Activated naive CD8-positive, alpha-beta T cell (primary cell): ENCODE measurements at regions not wholly inside any gene's neighbourhood (a gene's known extent, or its start where the extent isn't known, plus 50 kb on each side); places are given as distances from the start of the nearest gene placed in this dataset.

Experiments
- H3K27ac Mint-ChIP-seq: one replicate; pipeline ENCODE4 v1.8.0; 2021; ENCODE audit warnings: mixed read lengths
- H3K27me3 Mint-ChIP-seq: one replicate; pipeline ENCODE4 v1.8.0; 2021; ENCODE audit warnings: mixed read lengths
- H3K36me3 Mint-ChIP-seq: one replicate; pipeline ENCODE4 v1.8.0; 2021; ENCODE audit warnings: mixed read lengths
- H3K4me1 Mint-ChIP-seq: one replicate; pipeline ENCODE4 v1.8.0; 2021; ENCODE audit warnings: low read depth, mixed read lengths
- H3K4me3 Mint-ChIP-seq: one replicate; pipeline ENCODE4 v1.8.0; 2021; ENCODE audit warnings: mild to moderate bottlenecking, mixed read lengths
- H3K9me3 Mint-ChIP-seq: one replicate; pipeline ENCODE4 v1.8.0; 2021; ENCODE audit warnings: low read depth, mixed read lengths

- Mint-ChIP-seq H3K4me3 (no peak overlapping the region), H3K9me3 (peaks cover 8% of the 10 kb centered on the region), H3K36me3 (no peaks in the 10 kb centered on the region), H3K27ac (no peak overlapping the region), H3K27me3 (no peaks in the 10 kb centered on the region), H3K4me1 (no peaks in the 10 kb centered on the region)
These were observed 250.5 kb upstream of the PDE4D start for GRCh38 chr5:60143942-60144549.

GRCh38 chr5:60141119-60141518 is 247.6 kb upstream of the PDE4D start:
- Mint-ChIP-seq H3K27me3 (no peaks in the 10 kb centered on the region), H3K36me3 (no peaks in the 10 kb centered on the region), H3K9me3 (peaks cover 13% of the 10 kb centered on the region), H3K4me1 (no peaks in the 10 kb centered on the region), H3K27ac (no peak overlapping the region), H3K4me3 (no peak overlapping the region)

- no peaks in the 10 kb centered on the region for H3K4me1 Mint-ChIP-seq
- no peaks in the 10 kb centered on the region for H3K27me3 Mint-ChIP-seq
- H3K4me3 Mint-ChIP-seq, result no peak overlapping the region
- no peaks in the 10 kb centered on the region for H3K36me3 Mint-ChIP-seq
- peaks cover 20% of the 10 kb centered on the region for H3K9me3 Mint-ChIP-seq
- H3K27ac Mint-ChIP-seq, result no peak overlapping the region
These were observed 243.3 kb upstream of the PDE4D start for GRCh38 chr5:60136841-60137240.

GRCh38 chr5:60131504-60131903 is 238.0 kb upstream of the PDE4D start:
- peaks cover 19% of the 10 kb centered on the region for H3K9me3 Mint-ChIP-seq
- H3K4me3 Mint-ChIP-seq, result no peak overlapping the region
- no peak overlapping the region for H3K27ac Mint-ChIP-seq
- H3K4me1 Mint-ChIP-seq, result no peaks in the 10 kb centered on the region
- H3K36me3 Mint-ChIP-seq, result no peaks in the 10 kb centered on the region
- no peaks in the 10 kb centered on the region for H3K27me3 Mint-ChIP-seq

DNA sequence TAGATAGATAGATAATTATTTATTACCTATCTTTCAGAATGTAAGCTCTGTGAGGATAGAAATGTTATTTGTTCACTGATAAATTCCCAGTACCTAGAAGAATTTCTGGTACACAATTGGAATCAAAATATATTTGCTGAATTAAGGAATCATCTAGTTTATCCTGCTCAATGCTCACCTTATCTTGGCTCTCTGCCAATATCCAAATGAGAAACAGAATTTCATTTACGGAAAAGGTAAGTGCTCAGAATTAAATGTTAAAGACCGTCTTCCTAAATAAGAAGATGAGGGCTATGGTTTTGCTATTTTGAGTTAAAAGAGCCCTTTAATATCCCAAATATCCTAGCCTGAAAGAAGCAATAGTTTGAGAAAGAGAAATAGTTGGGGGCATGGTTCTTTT is 232.1 kb upstream of the PDE4D start:
- Mint-ChIP-seq H3K27me3 (no peaks in the 10 kb centered on the region), H3K27ac (no peak overlapping the region), H3K4me1 (no peaks in the 10 kb centered on the region), H3K36me3 (no peaks in the 10 kb centered on the region), H3K9me3 (peaks cover 12% of the 10 kb centered on the region), H3K4me3 (no peak overlapping the region)

DNA sequence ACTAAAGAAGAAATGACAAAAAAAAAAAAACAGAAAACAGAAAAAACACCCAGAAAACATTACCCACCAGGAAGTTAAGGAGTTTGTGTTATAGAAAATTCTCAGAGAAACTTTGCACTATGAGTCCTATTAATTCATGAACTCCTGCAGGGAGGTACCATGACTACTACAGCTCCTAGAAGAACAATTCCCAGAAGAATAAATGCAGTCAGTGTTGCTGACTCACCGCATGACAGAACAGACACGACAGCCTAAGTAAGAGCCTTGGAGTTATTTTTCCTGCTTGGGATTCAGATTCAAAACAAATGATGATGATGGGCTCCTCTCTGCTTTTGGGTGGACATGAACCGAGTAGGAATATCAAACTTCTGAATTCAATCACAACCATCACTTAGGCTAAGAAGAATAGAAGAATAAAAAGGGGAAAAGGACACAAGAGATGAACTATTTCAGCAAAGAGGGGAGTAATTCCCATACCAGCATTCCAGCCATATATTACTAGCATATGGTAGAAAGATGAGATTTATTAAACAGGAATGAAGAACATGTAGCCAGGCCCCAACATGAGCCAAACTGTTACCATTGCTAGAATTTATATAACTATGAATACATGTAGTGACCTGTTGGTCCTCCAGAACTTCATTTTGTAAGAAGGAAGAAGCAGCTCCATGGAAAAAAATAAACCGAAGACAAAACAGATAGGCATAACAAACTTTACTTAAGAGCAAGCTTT is 209.6 kb upstream of the PDE4D start:
- Mint-ChIP-seq H3K36me3 (no peaks in the 10 kb centered on the region), H3K27me3 (no peaks in the 10 kb centered on the region), H3K9me3 (no peaks in the 10 kb centered on the region), H3K4me3 (no peak overlapping the region), H3K4me1 (no peaks in the 10 kb centered on the region), H3K27ac (no peak overlapping the region)

- no peak overlapping the region for H3K4me3 Mint-ChIP-seq
- no peak overlapping the region for H3K27ac Mint-ChIP-seq
- H3K4me1 Mint-ChIP-seq, result no peaks in the 10 kb centered on the region
- H3K36me3 Mint-ChIP-seq, result no peaks in the 10 kb centered on the region
- H3K9me3 Mint-ChIP-seq, result no peaks in the 10 kb centered on the region
- no peaks in the 10 kb centered on the region for H3K27me3 Mint-ChIP-seq
These were observed 208.0 kb upstream of the PDE4D start for GRCh38 chr5:60101573-60101972.

DNA sequence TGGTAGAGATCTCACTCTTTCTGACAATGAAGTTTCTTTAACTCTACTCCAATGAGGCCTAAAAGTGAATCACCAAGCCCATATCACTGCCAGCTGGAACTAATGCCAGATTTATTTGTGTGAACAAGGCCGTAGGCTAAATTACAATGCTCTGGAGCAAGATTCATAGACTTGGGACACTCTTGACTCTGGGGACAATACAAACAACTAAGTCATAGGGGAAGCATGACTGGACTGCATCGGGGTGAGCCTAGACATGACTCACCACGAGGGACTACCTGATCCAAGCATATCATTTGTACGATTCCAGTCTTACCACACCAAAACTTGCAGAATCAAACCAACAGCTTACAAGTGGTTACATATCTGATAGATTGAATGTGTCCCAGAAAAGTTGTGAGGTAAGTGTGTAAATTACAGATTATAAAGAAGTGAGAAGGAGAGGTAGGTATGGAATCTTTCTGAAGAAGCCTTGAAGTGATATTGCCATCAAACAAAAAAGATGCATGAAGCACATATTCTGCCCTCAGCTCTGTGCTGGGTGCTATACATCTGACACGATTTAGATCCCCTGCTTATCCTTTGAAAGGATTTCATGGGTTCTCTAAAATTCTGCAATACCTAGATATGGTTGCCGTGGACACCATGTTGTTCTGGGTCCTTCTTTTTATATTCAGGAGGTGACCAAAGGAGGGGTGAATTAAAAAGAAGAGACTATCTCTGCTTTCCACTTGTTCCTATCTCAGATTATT is 199.3 kb upstream of the PDE4D start:
- Mint-ChIP-seq H3K36me3 (no peaks in the 10 kb centered on the region), H3K9me3 (peaks cover 16% of the 10 kb centered on the region), H3K4me3 (no peak overlapping the region), H3K27ac (no peak overlapping the region), H3K27me3 (no peaks in the 10 kb centered on the region), H3K4me1 (no peaks in the 10 kb centered on the region)

- Mint-ChIP-seq H3K27ac (no peak overlapping the region), H3K36me3 (no peaks in the 10 kb centered on the region), H3K9me3 (peaks cover 11% of the 10 kb centered on the region), H3K4me3 (no peak overlapping the region), H3K27me3 (no peaks in the 10 kb centered on the region), H3K4me1 (no peaks in the 10 kb centered on the region)
These were observed 193.1 kb upstream of the PDE4D start for GRCh38 chr5:60086583-60086982.

- Mint-ChIP-seq H3K9me3 (peaks cover 9% of the 10 kb centered on the region), H3K27ac (no peak overlapping the region), H3K36me3 (no peaks in the 10 kb centered on the region), H3K4me1 (no peaks in the 10 kb centered on the region), H3K27me3 (no peaks in the 10 kb centered on the region), H3K4me3 (no peak overlapping the region)
These were observed 190.7 kb upstream of the PDE4D start for GRCh38 chr5:60084226-60084625.

- no peaks in the 10 kb centered on the region for H3K27me3 Mint-ChIP-seq
- H3K9me3 Mint-ChIP-seq, result peaks cover 24% of the 10 kb centered on the region
- H3K27ac Mint-ChIP-seq, result no peak overlapping the region
- H3K4me1 Mint-ChIP-seq, result no peaks in the 10 kb centered on the region
- no peak overlapping the region for H3K4me3 Mint-ChIP-seq
- no peaks in the 10 kb centered on the region for H3K36me3 Mint-ChIP-seq
These were observed 183.8 kb upstream of the PDE4D start for GRCh38 chr5:60077292-60077691.

DNA sequence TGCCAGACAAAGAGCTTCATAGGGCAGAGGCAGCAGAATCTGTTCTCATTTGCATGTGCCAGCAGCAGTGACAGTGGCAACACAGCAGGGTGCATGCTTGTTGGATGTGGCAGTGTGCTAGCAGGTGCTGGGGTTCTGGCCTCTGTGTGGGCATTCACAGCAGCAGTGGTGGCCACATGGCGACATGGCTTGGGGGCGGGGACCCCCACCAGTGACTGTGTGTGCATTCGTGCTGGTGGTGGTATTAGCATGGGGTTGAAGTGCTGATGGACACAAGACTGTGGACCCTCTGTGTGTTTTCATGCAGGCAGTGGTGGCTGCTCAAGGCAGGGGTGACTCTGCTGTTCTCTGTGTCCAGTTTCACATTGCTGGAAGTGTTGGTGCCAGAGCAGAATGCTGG is 183.2 kb upstream of the PDE4D start:
- H3K9me3 Mint-ChIP-seq, result peaks cover 24% of the 10 kb centered on the region
- H3K4me1 Mint-ChIP-seq, result no peaks in the 10 kb centered on the region
- no peak overlapping the region for H3K27ac Mint-ChIP-seq
- H3K36me3 Mint-ChIP-seq, result no peaks in the 10 kb centered on the region
- H3K27me3 Mint-ChIP-seq, result no peaks in the 10 kb centered on the region
- H3K4me3 Mint-ChIP-seq, result no peak overlapping the region

DNA sequence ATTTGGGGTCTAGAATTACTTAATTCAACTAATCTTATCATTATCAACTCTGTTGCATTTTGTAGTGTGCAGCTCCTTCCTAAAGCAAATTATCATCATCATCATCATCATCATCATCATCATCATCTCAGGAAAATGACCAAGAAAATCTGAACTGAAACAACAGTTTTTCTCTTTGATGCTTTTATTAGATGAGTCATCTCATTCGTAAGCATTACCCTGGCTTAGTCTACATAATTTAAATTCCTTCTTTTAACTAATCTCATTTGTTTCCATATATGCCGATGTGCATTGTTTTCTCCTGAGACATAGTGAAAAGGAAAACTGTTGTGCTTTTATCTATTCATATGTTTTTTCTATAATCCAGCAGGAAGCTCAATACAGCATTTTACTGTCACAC is 173.0 kb upstream of the PDE4D start:
- no peaks in the 10 kb centered on the region for H3K36me3 Mint-ChIP-seq
- peaks cover 3% of the 10 kb centered on the region for H3K9me3 Mint-ChIP-seq
- no peak overlapping the region for H3K27ac Mint-ChIP-seq
- no peak overlapping the region for H3K4me3 Mint-ChIP-seq
- no peaks in the 10 kb centered on the region for H3K4me1 Mint-ChIP-seq
- H3K27me3 Mint-ChIP-seq, result no peaks in the 10 kb centered on the region

- Mint-ChIP-seq H3K9me3 (peaks cover 3% of the 10 kb centered on the region), H3K4me3 (no peak overlapping the region), H3K27me3 (no peaks in the 10 kb centered on the region), H3K4me1 (no peaks in the 10 kb centered on the region), H3K27ac (no peak overlapping the region), H3K36me3 (no peaks in the 10 kb centered on the region)
These were observed 166.9 kb upstream of the PDE4D start for GRCh38 chr5:60060389-60060788.

- Mint-ChIP-seq H3K36me3 (no peaks in the 10 kb centered on the region), H3K27me3 (no peaks in the 10 kb centered on the region), H3K27ac (no peak overlapping the region), H3K4me1 (no peaks in the 10 kb centered on the region), H3K9me3 (peaks cover 5% of the 10 kb centered on the region), H3K4me3 (no peak overlapping the region)
These were observed 162.7 kb upstream of the PDE4D start for GRCh38 chr5:60056191-60056590.
